Liver (tissue), 3 donors: ENCODE measurements at regions not wholly inside any gene's neighbourhood (a gene's known extent, or its start where the extent isn't known, plus 50 kb on each side); places are given as distances from the start of the nearest gene placed in this dataset.

Source experiments
- ATF3 ChIP-seq: IDR thresholded peaks from 2 replicates; pipeline ENCODE4 v1.6.1; 2016; ENCODE audit warnings: antibody characterized with exemption
- TF ChIP-seq, protein P1 (sequence below): fragments of 150-350 bp; IDR thresholded peaks from 2 replicates; pipeline ENCODE4 v1.5.1; 2017; ENCODE audit warnings: improper control_type of control experiment, low read depth, low read length; ENCODE audit not compliant: missing input control
- TF ChIP-seq, protein P2 (sequence below): IDR thresholded peaks from 2 replicates; pipeline ENCODE4 v1.6.1; 2016; ENCODE audit warnings: antibody characterized with exemption
- donor health status: healthy.
- donor health status: healthy.

DNA sequence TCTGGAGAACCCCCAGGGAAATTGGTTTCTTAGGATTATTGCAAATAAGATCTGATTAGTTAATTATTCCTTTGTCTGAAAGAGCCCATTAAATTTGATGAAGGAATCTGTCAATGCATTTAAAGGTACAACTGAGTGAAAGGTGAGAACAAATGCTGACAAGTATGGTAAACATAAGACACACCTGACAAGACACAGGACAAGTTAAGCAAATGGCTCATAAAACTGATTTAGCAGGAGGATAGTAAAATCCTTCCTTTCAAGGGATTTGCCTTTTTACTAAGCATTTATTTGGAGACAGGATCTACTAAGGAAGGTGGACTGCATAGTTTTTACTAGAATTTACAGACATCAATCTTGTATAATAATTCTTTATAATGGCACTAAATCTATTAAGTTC, 553.9 kb downstream of the SPRY1 start:
- TF ChIP-seq, protein P1, sequence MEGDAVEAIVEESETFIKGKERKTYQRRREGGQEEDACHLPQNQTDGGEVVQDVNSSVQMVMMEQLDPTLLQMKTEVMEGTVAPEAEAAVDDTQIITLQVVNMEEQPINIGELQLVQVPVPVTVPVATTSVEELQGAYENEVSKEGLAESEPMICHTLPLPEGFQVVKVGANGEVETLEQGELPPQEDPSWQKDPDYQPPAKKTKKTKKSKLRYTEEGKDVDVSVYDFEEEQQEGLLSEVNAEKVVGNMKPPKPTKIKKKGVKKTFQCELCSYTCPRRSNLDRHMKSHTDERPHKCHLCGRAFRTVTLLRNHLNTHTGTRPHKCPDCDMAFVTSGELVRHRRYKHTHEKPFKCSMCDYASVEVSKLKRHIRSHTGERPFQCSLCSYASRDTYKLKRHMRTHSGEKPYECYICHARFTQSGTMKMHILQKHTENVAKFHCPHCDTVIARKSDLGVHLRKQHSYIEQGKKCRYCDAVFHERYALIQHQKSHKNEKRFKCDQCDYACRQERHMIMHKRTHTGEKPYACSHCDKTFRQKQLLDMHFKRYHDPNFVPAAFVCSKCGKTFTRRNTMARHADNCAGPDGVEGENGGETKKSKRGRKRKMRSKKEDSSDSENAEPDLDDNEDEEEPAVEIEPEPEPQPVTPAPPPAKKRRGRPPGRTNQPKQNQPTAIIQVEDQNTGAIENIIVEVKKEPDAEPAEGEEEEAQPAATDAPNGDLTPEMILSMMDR = no peak
- no peak for TF ChIP-seq ATF3
- TF ChIP-seq, protein P2, sequence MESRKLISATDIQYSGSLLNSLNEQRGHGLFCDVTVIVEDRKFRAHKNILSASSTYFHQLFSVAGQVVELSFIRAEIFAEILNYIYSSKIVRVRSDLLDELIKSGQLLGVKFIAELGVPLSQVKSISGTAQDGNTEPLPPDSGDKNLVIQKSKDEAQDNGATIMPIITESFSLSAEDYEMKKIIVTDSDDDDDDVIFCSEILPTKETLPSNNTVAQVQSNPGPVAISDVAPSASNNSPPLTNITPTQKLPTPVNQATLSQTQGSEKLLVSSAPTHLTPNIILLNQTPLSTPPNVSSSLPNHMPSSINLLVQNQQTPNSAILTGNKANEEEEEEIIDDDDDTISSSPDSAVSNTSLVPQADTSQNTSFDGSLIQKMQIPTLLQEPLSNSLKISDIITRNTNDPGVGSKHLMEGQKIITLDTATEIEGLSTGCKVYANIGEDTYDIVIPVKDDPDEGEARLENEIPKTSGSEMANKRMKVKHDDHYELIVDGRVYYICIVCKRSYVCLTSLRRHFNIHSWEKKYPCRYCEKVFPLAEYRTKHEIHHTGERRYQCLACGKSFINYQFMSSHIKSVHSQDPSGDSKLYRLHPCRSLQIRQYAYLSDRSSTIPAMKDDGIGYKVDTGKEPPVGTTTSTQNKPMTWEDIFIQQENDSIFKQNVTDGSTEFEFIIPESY = no peak
